Neural crest cell (in vitro differentiated cells): ENCODE measurements at regions not wholly inside any gene's neighbourhood (a gene's known extent, or its start where the extent isn't known, plus 50 kb on each side); places are given as distances from the start of the nearest gene placed in this dataset.

Source experiments
- DNase-seq: peaks from one replicate; pipeline ENCODE4 v3.0.0; 2021; ENCODE audit warnings: low read depth, mixed read lengths, low spot score
- H3K27ac Mint-ChIP-seq: one replicate; pipeline ENCODE4 v1.8.0; 2021; ENCODE audit warnings: mild to moderate bottlenecking, mixed read lengths; ENCODE audit not compliant: unreplicated experiment
- H3K27me3 Mint-ChIP-seq: 2 replicates; pipeline ENCODE4 v1.8.0; 2021; ENCODE audit warnings: low read depth, mild to moderate bottlenecking, mixed read lengths
- H3K36me3 Mint-ChIP-seq: 2 replicates; pipeline ENCODE4 v1.8.0; 2021; ENCODE audit warnings: low read depth, mild to moderate bottlenecking, mixed read lengths
- H3K4me1 Mint-ChIP-seq: 2 replicates; pipeline ENCODE4 v1.8.0; 2021; ENCODE audit warnings: mixed read lengths
- H3K4me3 Mint-ChIP-seq: one replicate; pipeline ENCODE4 v1.8.0; 2021; ENCODE audit warnings: mild to moderate bottlenecking, mixed read lengths
- H3K9me3 Mint-ChIP-seq: 2 replicates; pipeline ENCODE4 v1.8.0; 2021; ENCODE audit warnings: mixed read lengths
- TF ChIP-seq, protein P1 (sequence below): fragments of 200-600 bp; sonication (generic); conservative IDR thresholded peaks from 2 replicates; pipeline ENCODE4 v1.5.0; 2021; ENCODE audit warnings: antibody characterized with exemption, mild to moderate bottlenecking

DNA sequence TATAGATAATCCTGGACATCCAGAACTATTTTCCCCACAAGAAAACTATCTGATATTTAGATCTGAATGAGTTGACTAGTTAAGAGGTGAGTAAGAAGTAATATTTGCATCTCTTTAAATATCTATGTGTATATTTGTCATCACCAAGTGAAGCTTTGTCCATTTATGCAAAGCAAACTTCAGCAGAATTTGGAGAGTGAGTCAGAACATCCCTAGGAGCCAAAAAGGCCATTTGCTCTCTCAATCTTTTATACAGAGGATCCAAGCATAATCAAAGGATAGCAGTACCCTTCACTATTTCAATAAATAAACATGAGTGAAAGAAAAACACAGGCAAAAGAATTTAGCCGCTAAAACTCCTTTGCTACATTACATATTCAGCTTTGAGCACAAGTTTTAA is 454.4 kb downstream of the NR2F1-AS1 start:
- H3K27me3 Mint-ChIP-seq: no peaks in the 10 kb centered on the region
- no peaks in the 10 kb centered on the region for H3K9me3 Mint-ChIP-seq

DNA sequence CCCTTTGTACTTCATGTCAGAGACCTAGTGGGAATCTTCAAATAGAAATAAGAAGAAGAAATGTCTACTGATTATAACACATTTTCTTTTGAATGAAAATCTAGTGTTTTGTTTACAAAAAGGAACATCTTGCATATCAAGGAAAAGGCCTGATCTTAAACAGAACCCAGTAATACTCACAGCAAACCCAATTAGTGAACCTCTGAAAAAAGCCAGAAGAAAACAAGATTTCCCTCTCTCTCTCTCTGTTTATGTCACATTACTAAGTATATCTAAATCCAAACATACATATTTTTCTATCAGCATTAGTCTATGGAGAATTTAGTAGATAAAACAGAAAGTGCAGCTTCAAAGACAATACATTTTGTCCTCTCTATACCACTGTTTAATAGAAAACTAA is 457.9 kb downstream of the NR2F1-AS1 start:
- TF ChIP-seq, protein P1, sequence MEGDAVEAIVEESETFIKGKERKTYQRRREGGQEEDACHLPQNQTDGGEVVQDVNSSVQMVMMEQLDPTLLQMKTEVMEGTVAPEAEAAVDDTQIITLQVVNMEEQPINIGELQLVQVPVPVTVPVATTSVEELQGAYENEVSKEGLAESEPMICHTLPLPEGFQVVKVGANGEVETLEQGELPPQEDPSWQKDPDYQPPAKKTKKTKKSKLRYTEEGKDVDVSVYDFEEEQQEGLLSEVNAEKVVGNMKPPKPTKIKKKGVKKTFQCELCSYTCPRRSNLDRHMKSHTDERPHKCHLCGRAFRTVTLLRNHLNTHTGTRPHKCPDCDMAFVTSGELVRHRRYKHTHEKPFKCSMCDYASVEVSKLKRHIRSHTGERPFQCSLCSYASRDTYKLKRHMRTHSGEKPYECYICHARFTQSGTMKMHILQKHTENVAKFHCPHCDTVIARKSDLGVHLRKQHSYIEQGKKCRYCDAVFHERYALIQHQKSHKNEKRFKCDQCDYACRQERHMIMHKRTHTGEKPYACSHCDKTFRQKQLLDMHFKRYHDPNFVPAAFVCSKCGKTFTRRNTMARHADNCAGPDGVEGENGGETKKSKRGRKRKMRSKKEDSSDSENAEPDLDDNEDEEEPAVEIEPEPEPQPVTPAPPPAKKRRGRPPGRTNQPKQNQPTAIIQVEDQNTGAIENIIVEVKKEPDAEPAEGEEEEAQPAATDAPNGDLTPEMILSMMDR: no peak
- no peak overlapping the region for H3K4me3 Mint-ChIP-seq
- H3K27me3 Mint-ChIP-seq: no peaks in the 10 kb centered on the region
- no peak for DNase-seq
- H3K36me3 Mint-ChIP-seq: no peaks in the 10 kb centered on the region
- H3K4me1 Mint-ChIP-seq: peaks cover 27% of the 10 kb centered on the region
- no peak overlapping the region for H3K27ac Mint-ChIP-seq
- H3K9me3 Mint-ChIP-seq: no peaks in the 10 kb centered on the region

More for the DNA sequence above, 454.4 kb downstream of the NR2F1-AS1 start:
- TF ChIP-seq, protein P1: no peak
- no peaks in the 10 kb centered on the region for H3K36me3 Mint-ChIP-seq
- DNase-seq: no peak
- H3K4me3 Mint-ChIP-seq: no peak overlapping the region
- no peak overlapping the region for H3K27ac Mint-ChIP-seq
- H3K4me1 Mint-ChIP-seq: peaks cover 6% of the 10 kb centered on the region

DNA sequence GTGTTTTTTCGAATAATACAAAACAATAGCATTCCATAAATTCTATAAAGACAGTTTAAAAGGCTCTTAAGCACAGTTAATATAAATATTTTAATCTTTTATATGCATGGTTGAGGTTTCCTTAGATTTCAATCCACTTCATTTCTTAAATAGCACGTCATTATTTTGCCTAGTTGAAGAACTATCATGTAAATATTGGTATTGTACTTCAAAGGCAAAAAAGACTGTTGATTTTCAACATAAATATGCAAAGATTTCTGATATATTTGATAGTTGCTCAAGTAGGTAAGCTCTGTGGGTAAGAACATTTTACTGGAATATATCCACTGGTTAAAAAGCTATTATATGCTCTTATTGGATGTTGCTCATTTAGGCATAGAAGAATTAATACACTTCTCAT is 458.6 kb downstream of the NR2F1-AS1 start:
- H3K27me3 Mint-ChIP-seq: no peaks in the 10 kb centered on the region
- H3K4me1 Mint-ChIP-seq: peaks cover 30% of the 10 kb centered on the region
- no peaks in the 10 kb centered on the region for H3K36me3 Mint-ChIP-seq
- no peak for DNase-seq
- no peak overlapping the region for H3K27ac Mint-ChIP-seq
- no peak overlapping the region for H3K4me3 Mint-ChIP-seq
- H3K9me3 Mint-ChIP-seq: no peaks in the 10 kb centered on the region
- TF ChIP-seq, protein P1: no peak

DNA sequence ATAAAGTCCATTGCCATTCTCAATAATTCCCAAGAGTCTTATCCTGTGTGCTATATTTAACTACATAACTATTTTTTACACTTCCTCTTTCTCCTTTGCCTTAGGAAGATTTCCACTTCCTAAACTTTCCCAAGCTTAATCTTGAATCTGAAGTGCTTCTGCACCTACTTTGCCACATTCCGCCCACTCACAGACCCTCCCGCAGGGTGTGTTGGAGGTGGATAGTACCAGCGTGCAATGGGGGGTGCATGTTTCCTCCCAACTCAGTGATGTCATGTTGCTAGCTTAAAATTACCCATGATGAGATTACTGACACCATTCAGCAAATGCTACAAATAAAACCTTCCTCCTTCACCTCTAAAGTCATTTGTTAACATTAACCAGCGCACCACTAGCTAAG is 460.2 kb downstream of the NR2F1-AS1 start:
- no peak overlapping the region for H3K4me3 Mint-ChIP-seq
- DNase-seq: no peak
- H3K27me3 Mint-ChIP-seq: no peaks in the 10 kb centered on the region
- H3K27ac Mint-ChIP-seq: peak overlapping the region; percentile 21
- H3K9me3 Mint-ChIP-seq: no peaks in the 10 kb centered on the region
- peaks cover 30% of the 10 kb centered on the region for H3K4me1 Mint-ChIP-seq
- TF ChIP-seq, protein P1: no peak
- H3K36me3 Mint-ChIP-seq: no peaks in the 10 kb centered on the region

DNA sequence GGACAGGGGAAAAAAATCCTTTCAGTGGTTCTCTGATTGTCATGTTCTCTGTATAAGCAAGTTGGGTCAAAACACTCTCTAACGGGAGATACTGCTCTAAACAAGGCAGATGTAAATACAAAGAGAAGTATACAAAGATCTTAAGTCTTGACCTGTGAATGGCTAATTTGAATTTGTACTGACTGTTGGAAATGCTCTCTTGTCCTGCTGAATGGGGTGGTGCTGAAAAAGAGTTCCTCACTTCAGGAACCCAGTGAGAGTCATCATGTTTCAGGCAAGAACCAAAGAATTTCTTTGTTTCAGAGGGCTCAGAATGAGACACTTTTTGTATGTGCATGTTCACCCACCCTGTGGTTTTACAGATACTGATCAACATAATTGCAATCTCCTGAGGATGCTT is 461.0 kb downstream of the NR2F1-AS1 start:
- TF ChIP-seq, protein P1: no peak
- no peak overlapping the region for H3K27ac Mint-ChIP-seq
- H3K4me1 Mint-ChIP-seq: peaks cover 30% of the 10 kb centered on the region
- H3K36me3 Mint-ChIP-seq: no peaks in the 10 kb centered on the region
- H3K9me3 Mint-ChIP-seq: no peaks in the 10 kb centered on the region
- H3K27me3 Mint-ChIP-seq: no peaks in the 10 kb centered on the region
- no peak overlapping the region for H3K4me3 Mint-ChIP-seq
- DNase-seq: no peak
